ENCODE measurements at regions not wholly inside any gene's neighbourhood (a gene's known extent, or its start where the extent isn't known, plus 50 kb on each side); places are given as distances from the start of the nearest gene placed in this dataset.

DNA sequence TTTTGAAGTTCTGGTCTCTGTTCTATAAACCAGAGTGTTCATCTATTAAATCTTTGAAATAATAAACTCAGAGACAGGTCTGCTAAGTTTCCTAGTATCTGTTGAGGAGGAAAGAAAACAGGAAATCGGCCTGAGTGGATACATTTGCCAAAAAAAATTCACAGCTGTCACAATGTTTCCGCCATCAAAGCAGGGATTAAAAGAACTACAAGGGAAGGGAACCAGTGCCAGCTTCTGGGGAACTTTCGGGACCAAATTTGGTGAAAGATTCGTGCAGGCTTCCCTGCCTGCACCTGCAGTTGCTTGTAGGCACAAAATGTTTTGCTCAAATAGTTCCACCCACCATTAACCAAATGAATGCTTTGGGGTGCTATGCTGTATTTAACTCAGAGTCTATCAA lies 267.5 kb downstream of the MSX2 start:
- TF ChIP-seq POLR2A (IDR thresholded peaks at IDR 0.05; ENCODE audit: low read depth, low read length) (no peak), POLR2AphosphoS5 (IDR thresholded peaks at IDR 0.05; ENCODE audit: low read depth, low read length) (no peak), TAF1 (IDR thresholded peaks at IDR 0.05; ENCODE audit: borderline replicate concordance, low read depth, low read length) (no peak)
